Endothelial cell of umbilical vein (primary cell): ENCODE measurements at regions not wholly inside any gene's neighbourhood (a gene's known extent, or its start where the extent isn't known, plus 50 kb on each side); places are given as distances from the start of the nearest gene placed in this dataset.

ENCODE experiments used
- BruUV-seq: library from RNA; stranded (reverse); fragments of 400-500 nt; replicated peaks from 2 replicates; lab custom pipeline; 2021; lab: Mats Ljungman, UMichigan
- CTCF ChIA-PET: fragments of 300-600, 350-600 bp; sonication (Branson Sonifier 250); formaldehyde crosslinking; loops from one replicate; lab custom pipeline; 2021; ENCODE audit warnings: antibody characterized with exemption, inconsistent platforms; lab: Charles Lee
- POLR2A ChIA-PET: fragments of 300-600, 350-600 bp; sonication (Branson Sonifier 250); formaldehyde crosslinking; loops from one replicate; lab custom pipeline; 2021; ENCODE audit warnings: antibody characterized with exemption, inconsistent platforms; lab: Charles Lee
- DNase-seq: peaks from one replicate; pipeline ENCODE4 v3.0.0-alpha.2; 2011; ENCODE audit warnings: low read depth, low spot score
- FAIRE-seq: peaks from 2 replicates; lab custom pipeline; 2011; peaks lifted over from hg19 to GRCh38; lab: Jason Lieb, UNC
- H2AFZ ChIP-seq: 2 replicates; pipeline ENCODE4 v1.6.0; 2012; ENCODE audit warnings: low read depth, low read length, control low read depth, inconsistent platforms
- H3K27ac ChIP-seq: 2 replicates; pipeline ENCODE4 v1.5.1; 2011; ENCODE audit warnings: low read depth, mild to moderate bottlenecking, control low read depth, low read length, moderate library complexity; ENCODE audit not compliant: insufficient read depth
- H3K27me3 ChIP-seq, 2 experiments: 2 replicates each; pipeline versions ENCODE4 v1.6.0 to v1.6.1; 2011; ENCODE audit warnings: low read length in 2 of 2, mixed read lengths in 1 of 2; ENCODE audit not compliant: control insufficient read depth in 2 of 2, insufficient read depth in 2 of 2
- H3K36me3 ChIP-seq, 2 experiments: 2 replicates in 1 of 2; 3 replicates in 1 of 2; pipeline ENCODE4 v1.5.1; 2011; ENCODE audit warnings: low read length in 2 of 2, mild to moderate bottlenecking in 1 of 2, moderate library complexity in 1 of 2; ENCODE audit not compliant: control insufficient read depth in 2 of 2, insufficient read depth in 2 of 2; ENCODE audit errors: extremely low read depth in 1 of 2
- H3K4me1 ChIP-seq: 3 replicates; pipeline ENCODE4 v1.5.1; 2011; ENCODE audit warnings: mild to moderate bottlenecking, low read length; ENCODE audit not compliant: control insufficient read depth, insufficient read depth; ENCODE audit errors: extremely low read depth
- H3K4me2 ChIP-seq: 2 replicates; pipeline ENCODE4 v1.6.1; 2011; ENCODE audit warnings: low read length, control low read depth, mixed read lengths; ENCODE audit not compliant: insufficient read depth
- H3K4me3 ChIP-seq, 3 experiments: fragments of 200-600 bp in 1 of 3; sonication (generic), shearing (Covaris generic) in 1 of 3; replicated peaks in 1 of 3; 2 replicates each; pipeline ENCODE4 v1.5.1; 2011 to 2016; ENCODE audit warnings: control low read depth in 3 of 3, low read length in 3 of 3, mild to moderate bottlenecking in 2 of 3, inconsistent platforms in 1 of 3, low read depth in 1 of 3, moderate library complexity in 1 of 3; ENCODE audit not compliant: insufficient read depth in 1 of 3
- H3K79me2 ChIP-seq: 2 replicates; pipeline ENCODE4 v1.6.0; 2012; ENCODE audit warnings: low read length, inconsistent platforms; ENCODE audit not compliant: control insufficient read depth, insufficient read depth
- H3K9ac ChIP-seq: replicated peaks from 2 replicates; pipeline ENCODE3; 2011; ENCODE audit warnings: low read length, control low read depth; ENCODE audit not compliant: insufficient read depth; ENCODE audit errors: extremely low read depth
- H3K9me1 ChIP-seq: replicated peaks from 3 replicates; pipeline ENCODE4 v1.6.0; 2011; ENCODE audit warnings: mild to moderate bottlenecking, low read length; ENCODE audit not compliant: control insufficient read depth, insufficient read depth; ENCODE audit errors: extremely low read depth
- H3K9me3 ChIP-seq: replicated peaks from 2 replicates; pipeline ENCODE4 v1.5.1; 2012; ENCODE audit warnings: low read length, inconsistent platforms; ENCODE audit not compliant: control insufficient read depth, insufficient read depth
- H4K20me1 ChIP-seq: replicated peaks from 2 replicates; pipeline ENCODE3; 2011; ENCODE audit warnings: mild to moderate bottlenecking, low read length; ENCODE audit not compliant: control insufficient read depth, insufficient read depth; ENCODE audit errors: extremely low read depth
- CTCF ChIP-seq, 2 donors: IDR thresholded peaks; 1 replicate in 1 of 2; 2 replicates in 1 of 2; pipeline ENCODE4 v1.5.1; 2011; ENCODE audit warnings: low read length in 2 of 2, mild to moderate bottlenecking in 2 of 2, moderate library complexity in 2 of 2, control low read depth in 1 of 2, inconsistent platforms in 1 of 2, low read depth in 1 of 2; ENCODE audit not compliant: insufficient read depth in 1 of 2; ENCODE audit errors: extremely low read depth in 1 of 2
- EZH2 ChIP-seq: IDR thresholded peaks from 2 replicates; pipeline ENCODE4 v1.6.1; 2012; ENCODE audit warnings: borderline replicate concordance, low read depth, mild to moderate bottlenecking, moderate library complexity, low read length, inconsistent platforms; ENCODE audit not compliant: severe bottlenecking
- FOS ChIP-seq: IDR thresholded peaks from 2 replicates; pipeline ENCODE4 v1.6.1; 2011; ENCODE audit warnings: mild to moderate bottlenecking, low read length, moderate library complexity, borderline replicate concordance; ENCODE audit not compliant: insufficient read depth
- GATA2 ChIP-seq: IDR thresholded peaks from 2 replicates; pipeline ENCODE4 v1.7.0; 2011; ENCODE audit warnings: low read depth, mild to moderate bottlenecking, moderate library complexity, mixed read lengths, low read length; ENCODE audit not compliant: insufficient read length, insufficient read depth
- JUN ChIP-seq: IDR thresholded peaks from 2 replicates; pipeline ENCODE4 v1.6.1; 2011; ENCODE audit warnings: borderline replicate concordance, low read depth; ENCODE audit not compliant: insufficient read length, insufficient read depth
- MAX ChIP-seq: IDR thresholded peaks from 2 replicates; pipeline ENCODE4 v1.6.1; 2011; ENCODE audit not compliant: insufficient read depth, insufficient read length
- MYC ChIP-seq: IDR thresholded peaks from one replicate; pipeline ENCODE4 v1.6.1; 2011; ENCODE audit warnings: mild to moderate bottlenecking, low read depth, low read length
- POLR2A ChIP-seq: IDR thresholded peaks from 2 replicates; pipeline ENCODE4 v1.6.1; 2012; ENCODE audit warnings: low read depth, mild to moderate bottlenecking, control low read depth, low read length
- POLR2AphosphoS5 ChIP-seq: IDR thresholded peaks from 2 replicates; pipeline ENCODE4 v1.6.1; 2012; ENCODE audit warnings: low read depth, mild to moderate bottlenecking, control low read depth, low read length, moderate library complexity; ENCODE audit not compliant: insufficient read depth
- dilution Hi-C: fragments of 300-500 bp; cut with MboI; formaldehyde crosslinking; loops from one replicate; pipeline ENCODE4 v1.15.0; 2019; ENCODE audit warnings: low sequenced_read_pairs; ENCODE audit not compliant: extremely low pct_ligation_motif_present
- intact Hi-C: fragments of 100-400 bp; cut with micrococcal nuclease; formaldehyde crosslinking; loops from one replicate; pipeline ENCODE4 v1.10.0; 2022

- Histone ChIP-seq H3K4me3 (no peak overlapping the region), H3K79me2 (no peaks in the 10 kb centered on the region), H3K9ac (no peak overlapping the region), H3K9me3 (no peaks in the 10 kb centered on the region), H3K27ac (no peak overlapping the region), H3K4me1 (no peaks in the 10 kb centered on the region), H4K20me1 (no peaks in the 10 kb centered on the region), H3K36me3 (no peaks in the 10 kb centered on the region), H3K9me1 (no peaks in the 10 kb centered on the region), H3K27me3 (no peaks in the 10 kb centered on the region), H2AFZ (no peak overlapping the region), H3K4me2 (no peak overlapping the region)
- dilution Hi-C loops (no loop called here), intact Hi-C loops (no loop called here)
- DNase-seq (no peak), FAIRE-seq (no peak)
- POLR2A ChIA-PET = no interaction called here
- CTCF ChIA-PET = interaction anchor here (1.0 to 2.1 kb wide), 3 partner anchors 11 to 326 kb away, joined by 3 to 5 read pairs (median 4); no protein-coding TSS in a partner anchor
- no peak for TF ChIP-seq MYC
- TF ChIP-seq CTCF (IDR thresholded peaks at IDR 0.05; ENCODE audit: extremely low read depth in 1 of 2, insufficient read depth in 1 of 2, low read depth in 1 of 2, low read length in 2 of 2) = no peak
- no peak for TF ChIP-seq POLR2AphosphoS5
- no peak for TF ChIP-seq EZH2
- no peak for TF ChIP-seq POLR2A
- no TSS peak for BruUV-seq
Measured at GRCh38 chr6:132236281-132236680, 165.0 kb downstream of the MOXD1 start.

- no peak for FAIRE-seq
- Histone ChIP-seq H3K4me1 (no peaks in the 10 kb centered on the region), H3K27me3 (no peaks in the 10 kb centered on the region), H3K9ac (no peak overlapping the region), H3K9me3 (no peaks in the 10 kb centered on the region), H2AFZ (no peak overlapping the region), H3K4me2 (no peak overlapping the region), H3K9me1 (no peaks in the 10 kb centered on the region), H3K27ac (no peak overlapping the region), H3K4me3 (no peak overlapping the region), H3K79me2 (no peaks in the 10 kb centered on the region), H3K36me3 (no peaks in the 10 kb centered on the region), H4K20me1 (no peaks in the 10 kb centered on the region)
- CTCF ChIA-PET = interaction anchor here (0.6 to 2.1 kb wide), 3 partner anchors 8 to 44 kb away, joined by 3 to 5 read pairs (median 3); no protein-coding TSS in a partner anchor
- no peak for DNase-seq
- BruUV-seq = no TSS peak
- POLR2A ChIA-PET = no interaction called here
- intact Hi-C loops (no loop called here), dilution Hi-C loops (no loop called here)
- no peak for TF ChIP-seq MYC
- TF ChIP-seq FOS = no peak
- no peak for TF ChIP-seq CTCF (IDR thresholded peaks at IDR 0.05; ENCODE audit: extremely low read depth in 1 of 2, insufficient read depth in 1 of 2, low read depth in 1 of 2, low read length in 2 of 2)
- TF ChIP-seq EZH2 = no peak
- TF ChIP-seq POLR2AphosphoS5 = no peak
- no peak for TF ChIP-seq GATA2
- no peak for TF ChIP-seq POLR2A
- TF ChIP-seq JUN = no peak
- no peak for TF ChIP-seq MAX
Measured at GRCh38 chr6:132235596-132236280, 165.5 kb downstream of the MOXD1 start.
